GM18508 (cell line): ENCODE measurements at regions not wholly inside any gene's neighbourhood (a gene's known extent, or its start where the extent isn't known, plus 50 kb on each side); places are given as distances from the start of the nearest gene placed in this dataset.

Source experiments
- ATAC-seq: cut with Tn5 transposase; IDR thresholded peaks from one replicate; pipeline ENCODE4 v1.9.1; 2021; ENCODE audit warnings: moderate number of reproducible peaks; ENCODE audit not compliant: insufficient read depth, unreplicated experiment

GRCh38 chr4:123455360-123455759 lies 58.8 kb downstream of the SPRY1 start:
- ATAC-seq, result no peak

GRCh38 chr4:123462007-123462406 lies 65.4 kb downstream of the SPRY1 start:
- ATAC-seq, result no peak

GRCh38 chr4:123463869-123464268 lies 67.3 kb downstream of the SPRY1 start:
- ATAC-seq, result no peak

- ATAC-seq, result no peak
Measured at GRCh38 chr4:123465416-123465815, 68.8 kb downstream of the SPRY1 start.

- ATAC-seq, result no peak
Measured at GRCh38 chr4:123466080-123466785, 69.6 kb downstream of the SPRY1 start.

GRCh38 chr4:123468479-123469031 lies 72.0 kb downstream of the SPRY1 start:
- no peak for ATAC-seq

GRCh38 chr4:123469245-123469644 lies 72.7 kb downstream of the SPRY1 start:
- no peak for ATAC-seq

- ATAC-seq, result no peak
Measured at GRCh38 chr4:123469696-123470095, 73.1 kb downstream of the SPRY1 start.

GRCh38 chr4:123470640-123471039 lies 74.0 kb downstream of the SPRY1 start:
- ATAC-seq, result no peak

GRCh38 chr4:123471655-123472369 lies 75.2 kb downstream of the SPRY1 start:
- no peak for ATAC-seq

GRCh38 chr4:123474817-123475216 lies 78.2 kb downstream of the SPRY1 start:
- ATAC-seq, result no peak

- ATAC-seq, result peak; percentile 59
Measured at GRCh38 chr4:123476089-123476488, 79.5 kb downstream of the SPRY1 start.

GRCh38 chr4:123477711-123478209 lies 81.2 kb downstream of the SPRY1 start:
- peak; percentile 66 for ATAC-seq

GRCh38 chr4:123478859-123479345 lies 82.3 kb downstream of the SPRY1 start:
- ATAC-seq, result no peak

GRCh38 chr4:123479944-123480343 lies 83.3 kb downstream of the SPRY1 start:
- ATAC-seq, result no peak

GRCh38 chr4:123480706-123481418 lies 84.3 kb downstream of the SPRY1 start:
- ATAC-seq, result no peak

GRCh38 chr4:123481717-123482116 lies 85.1 kb downstream of the SPRY1 start:
- no peak for ATAC-seq

GRCh38 chr4:123484291-123484926 lies 87.8 kb downstream of the SPRY1 start:
- no peak for ATAC-seq

- ATAC-seq, result no peak
Measured at GRCh38 chr4:123485601-123486000, 89.0 kb downstream of the SPRY1 start.

- ATAC-seq, result no peak
Measured at GRCh38 chr4:123488916-123489315, 92.3 kb downstream of the SPRY1 start.
